Colonic mucosa (tissue), 4 donors: ENCODE measurements at regions not wholly inside any gene's neighbourhood (a gene's known extent, or its start where the extent isn't known, plus 50 kb on each side); places are given as distances from the start of the nearest gene placed in this dataset.
"Not testable (repeated sequence)": the region's sequence is repeated elsewhere in the genome, so short reads cannot be mapped to it uniquely, and the experiment has no call there.

Experiments
- DNase-seq: peaks from one replicate; pipeline ENCODE4 v3.0.0-alpha.2; 2020
- H3K27ac ChIP-seq: fragments of 200-600 bp; one replicate; pipeline ENCODE4 v1.8.0; 2021
- H3K27me3 ChIP-seq: fragments of 200-600 bp; one replicate; pipeline ENCODE4 v1.8.0; 2021
- H3K36me3 ChIP-seq: fragments of 200-600 bp; one replicate; pipeline ENCODE4 v1.8.0; 2021
- H3K4me1 ChIP-seq: fragments of 200-600 bp; one replicate; pipeline ENCODE4 v1.8.0; 2021; ENCODE audit warnings: mild to moderate bottlenecking
- H3K4me3 ChIP-seq: fragments of 200-600 bp; one replicate; pipeline ENCODE4 v1.8.0; 2021
- H3K9ac ChIP-seq, 2 donors: one replicate each; pipeline ENCODE4 v1.7.0; 2013; ENCODE audit warnings: control low read depth in 2 of 2, low read depth in 2 of 2, low read length in 2 of 2
- H3K9me3 ChIP-seq: fragments of 200-600 bp; one replicate; pipeline ENCODE4 v1.8.0; 2021
- CTCF ChIP-seq: fragments of 200-600 bp; IDR thresholded peaks from one replicate; pipeline ENCODE4 v1.8.0; 2022; ENCODE audit warnings: antibody characterized with exemption, mild to moderate bottlenecking
- intact Hi-C: fragments of 100-400 bp; cut with DNase I; formaldehyde crosslinking; loops from one replicate; pipeline ENCODE4 v1.14.1; 2022
- donor health status: healthy.
- donor health status: DM: no; HTN: no; CAD: no.
- donor health status: DM: no; HTN: no; CAD: no.

- intact Hi-C loops = no loop called here
- no peaks in the 10 kb centered on the region for H3K27me3 ChIP-seq
- DNase-seq = no peak
- no peak for TF ChIP-seq CTCF
- no peaks in the 10 kb centered on the region for H3K9me3 ChIP-seq
- no peak overlapping the region for H3K27ac ChIP-seq
- H3K4me3 ChIP-seq = no peak overlapping the region
- H3K36me3 ChIP-seq = no peaks in the 10 kb centered on the region
- no peak overlapping the region for H3K9ac ChIP-seq
- H3K4me1 ChIP-seq = no peaks in the 10 kb centered on the region
Observed at GRCh38 chr14:105711841-105712460, 185.6 kb downstream of the TMEM121 start.

GRCh38 chr14:105712670-105713069 is 186.3 kb downstream of the TMEM121 start:
- H3K27me3 ChIP-seq, H3K9me3 ChIP-seq, intact Hi-C loops, H3K36me3 ChIP-seq, H3K9ac ChIP-seq, H3K4me3 ChIP-seq, H3K27ac ChIP-seq, DNase-seq, H3K4me1 ChIP-seq: not testable (repeated sequence)

GRCh38 chr14:105713160-105713559 is 186.8 kb downstream of the TMEM121 start:
- H3K36me3 ChIP-seq, H3K4me3 ChIP-seq, H3K9ac ChIP-seq, H3K9me3 ChIP-seq, H3K27me3 ChIP-seq, intact Hi-C loops, H3K27ac ChIP-seq, DNase-seq, H3K4me1 ChIP-seq: not testable (repeated sequence)

- H3K27me3 ChIP-seq, H3K27ac ChIP-seq, H3K36me3 ChIP-seq, intact Hi-C loops, H3K9ac ChIP-seq, DNase-seq, H3K4me3 ChIP-seq, H3K9me3 ChIP-seq, H3K4me1 ChIP-seq: not testable (repeated sequence)
Observed at GRCh38 chr14:105713836-105714235, 187.5 kb downstream of the TMEM121 start.

GRCh38 chr14:105718787-105719186 is 192.4 kb downstream of the TMEM121 start:
- not testable (repeated sequence) for DNase-seq, H3K4me1 ChIP-seq

GRCh38 chr14:105720106-105720505 is 193.7 kb downstream of the TMEM121 start:
- H3K4me1 ChIP-seq, H3K27ac ChIP-seq, H3K27me3 ChIP-seq, H3K9me3 ChIP-seq, DNase-seq, H3K4me3 ChIP-seq, H3K36me3 ChIP-seq, H3K9ac ChIP-seq, intact Hi-C loops: not testable (repeated sequence)

More at GRCh38 chr14:105718787-105719186, 192.4 kb downstream of the TMEM121 start:
- H3K27ac ChIP-seq, H3K9me3 ChIP-seq, H3K36me3 ChIP-seq, H3K27me3 ChIP-seq, intact Hi-C loops, H3K9ac ChIP-seq, H3K4me3 ChIP-seq: not testable (repeated sequence)

- H3K27me3 ChIP-seq, H3K4me1 ChIP-seq, H3K9ac ChIP-seq, H3K36me3 ChIP-seq, H3K4me3 ChIP-seq, H3K27ac ChIP-seq, intact Hi-C loops, DNase-seq, H3K9me3 ChIP-seq: not testable (repeated sequence)
Observed at GRCh38 chr14:105720852-105721601, 194.6 kb downstream of the TMEM121 start.

GRCh38 chr14:105721602-105721970 is 195.2 kb downstream of the TMEM121 start:
- H3K4me3 ChIP-seq, H3K36me3 ChIP-seq, H3K9me3 ChIP-seq, H3K27me3 ChIP-seq, H3K27ac ChIP-seq, H3K4me1 ChIP-seq, H3K9ac ChIP-seq, intact Hi-C loops, DNase-seq: not testable (repeated sequence)

GRCh38 chr14:105721996-105722709 is 195.8 kb downstream of the TMEM121 start:
- H3K27ac ChIP-seq, H3K4me1 ChIP-seq, H3K36me3 ChIP-seq, H3K4me3 ChIP-seq, H3K27me3 ChIP-seq, intact Hi-C loops, DNase-seq, H3K9ac ChIP-seq, H3K9me3 ChIP-seq: not testable (repeated sequence)

GRCh38 chr14:105723271-105723670 is 196.9 kb downstream of the TMEM121 start:
- H3K9me3 ChIP-seq, DNase-seq, H3K9ac ChIP-seq, H3K27ac ChIP-seq, intact Hi-C loops, H3K27me3 ChIP-seq, H3K4me1 ChIP-seq, H3K36me3 ChIP-seq, H3K4me3 ChIP-seq: not testable (repeated sequence)

GRCh38 chr14:105723776-105724175 is 197.4 kb downstream of the TMEM121 start:
- DNase-seq, H3K27ac ChIP-seq, H3K9me3 ChIP-seq, H3K4me1 ChIP-seq, H3K27me3 ChIP-seq, H3K9ac ChIP-seq, intact Hi-C loops, H3K36me3 ChIP-seq, H3K4me3 ChIP-seq: not testable (repeated sequence)

GRCh38 chr14:105729825-105730368 is 203.5 kb downstream of the TMEM121 start:
- H3K27ac ChIP-seq, H3K9ac ChIP-seq, H3K4me3 ChIP-seq, H3K27me3 ChIP-seq, DNase-seq, H3K9me3 ChIP-seq, H3K36me3 ChIP-seq, intact Hi-C loops, H3K4me1 ChIP-seq: not testable (repeated sequence)
